D721Med (cell line): ENCODE measurements at regions not wholly inside any gene's neighbourhood (a gene's known extent, or its start where the extent isn't known, plus 50 kb on each side); places are given as distances from the start of the nearest gene placed in this dataset.

Experiments used
- DNase-seq: peaks from one replicate; pipeline ENCODE4 v3.0.0; 2011; ENCODE audit warnings: low spot score; ENCODE audit not compliant: insufficient read length
- FAIRE-seq: peaks from 2 replicates; lab custom pipeline; 2011; peaks lifted over from hg19 to GRCh38; lab: Jason Lieb, UNC
- CTCF ChIP-seq: IDR thresholded peaks from 2 replicates; pipeline ENCODE4 v1.5.1; 2012; ENCODE audit warnings: mild to moderate bottlenecking, control low read depth; ENCODE audit not compliant: insufficient read depth; ENCODE audit errors: missing control alignments

- TF ChIP-seq CTCF = no peak
- DNase-seq (no peak), FAIRE-seq (no peak)
Observed at GRCh38 chr11:92554688-92555087, 330.1 kb downstream of the FAT3 start.

- no peak for TF ChIP-seq CTCF
- no peak for DNase-seq
- no peak for FAIRE-seq
Observed at GRCh38 chr11:92556431-92556830, 331.8 kb downstream of the FAT3 start.

- no peak for FAIRE-seq
- no peak for TF ChIP-seq CTCF
- DNase-seq = no peak
Observed at GRCh38 chr11:92557879-92558278, 333.3 kb downstream of the FAT3 start.

GRCh38 chr11:92558323-92558722, 333.7 kb downstream of the FAT3 start:
- no peak for DNase-seq
- no peak for FAIRE-seq
- TF ChIP-seq CTCF = no peak

GRCh38 chr11:92569726-92570125, 345.1 kb downstream of the FAT3 start:
- no peak for TF ChIP-seq CTCF
- no peak for FAIRE-seq
- DNase-seq = no peak

- no peak for TF ChIP-seq CTCF
- FAIRE-seq = no peak
- DNase-seq = no peak
Observed at GRCh38 chr11:92572559-92572958, 347.9 kb downstream of the FAT3 start.

GRCh38 chr11:92576315-92576714, 351.7 kb downstream of the FAT3 start:
- TF ChIP-seq CTCF = no peak
- DNase-seq (no peak), FAIRE-seq (no peak)
